Hepatocyte (in vitro differentiated cells): ENCODE measurements at regions not wholly inside any gene's neighbourhood (a gene's known extent, or its start where the extent isn't known, plus 50 kb on each side); places are given as distances from the start of the nearest gene placed in this dataset.

Source experiments
- DNase-seq: peaks from one replicate; pipeline ENCODE4 v3.0.0-alpha.2; 2016; ENCODE audit warnings: low spot score
- H2AFZ ChIP-seq: fragments of 200-600 bp; sonication (generic); 2 replicates; pipeline ENCODE4 v1.6.0; 2016; ENCODE audit warnings: antibody characterized with exemption, mild to moderate bottlenecking
- H3K27ac ChIP-seq: fragments of 200-600 bp; sonication (generic); 2 replicates; pipeline ENCODE4 v1.5.1; 2016; ENCODE audit warnings: mild to moderate bottlenecking
- H3K27me3 ChIP-seq: fragments of 200-600 bp; sonication (generic); 2 replicates; pipeline ENCODE4 v1.6.1; 2016
- H3K36me3 ChIP-seq: fragments of 200-600 bp; sonication (generic); replicated peaks from 2 replicates; pipeline ENCODE4 v1.5.1; 2016; ENCODE audit warnings: low read depth; ENCODE audit not compliant: insufficient read depth
- H3K4me1 ChIP-seq: fragments of 200-600 bp; sonication (generic); 2 replicates; pipeline ENCODE4 v1.5.1; 2016; ENCODE audit warnings: mild to moderate bottlenecking, moderate library complexity; ENCODE audit not compliant: insufficient read depth
- H3K4me2 ChIP-seq: fragments of 200-600 bp; sonication (generic); 2 replicates; pipeline ENCODE4 v1.6.0; 2016
- H3K4me3 ChIP-seq: fragments of 200-600 bp; sonication (generic); 2 replicates; pipeline ENCODE4 v1.5.1; 2016; ENCODE audit warnings: mild to moderate bottlenecking
- H3K79me2 ChIP-seq: fragments of 200-600 bp; sonication (generic); 2 replicates; pipeline ENCODE4 v1.6.0; 2017; ENCODE audit warnings: mild to moderate bottlenecking
- H3K9me2 ChIP-seq: fragments of 200-600 bp; sonication (generic); replicated peaks from 2 replicates; pipeline ENCODE4 v1.6.0; 2017; ENCODE audit warnings: mild to moderate bottlenecking; ENCODE audit not compliant: insufficient read depth
- H3K9me3 ChIP-seq: fragments of 200-600 bp; sonication (generic); 2 replicates; pipeline ENCODE4 v1.5.1; 2016; ENCODE audit warnings: low read depth, mild to moderate bottlenecking
- H4K20me1 ChIP-seq: fragments of 200-600 bp; sonication (generic); 2 replicates; pipeline ENCODE4 v1.6.0; 2016; ENCODE audit warnings: mild to moderate bottlenecking; ENCODE audit not compliant: insufficient read depth, poor library complexity, severe bottlenecking
- CTCF ChIP-seq: fragments of 200-600 bp; sonication (generic); IDR thresholded peaks from 2 replicates; pipeline ENCODE4 v1.5.1; 2016; ENCODE audit warnings: antibody characterized with exemption, mild to moderate bottlenecking; ENCODE audit not compliant: poor library complexity
- EZH2 ChIP-seq: fragments of 200-600 bp; sonication (generic); IDR thresholded peaks from 2 replicates; pipeline ENCODE4 v1.6.1; 2016; ENCODE audit warnings: antibody characterized with exemption, mild to moderate bottlenecking, borderline replicate concordance
- EZH2phosphoT487 ChIP-seq: fragments of 200-600 bp; sonication (generic); IDR thresholded peaks from one replicate; pipeline ENCODE4 v1.6.1; 2018; ENCODE audit warnings: antibody characterized with exemption, mild to moderate bottlenecking, low read depth, moderate library complexity; ENCODE audit not compliant: unreplicated experiment, severe bottlenecking
- WGBS: methylation state at CpG from one replicate; pipeline ENCODE4 v1.1.6; 2016; ENCODE audit warnings: low lambda C conversion rate; ENCODE audit errors: missing lambda C conversion rate; 5-methylcytosine and 5-hydroxymethylcytosine counted together

GRCh38 chr6:98516866-98517265 lies 317.5 kb upstream of the POU3F2 start:
- no peaks in the 10 kb centered on the region for H3K27me3 ChIP-seq
- no peaks in the 10 kb centered on the region for H3K36me3 ChIP-seq
- WGBS = 38% methylated on average over 4 of the region's 4 CpGs
- no peak overlapping the region for H3K27ac ChIP-seq
- H3K79me2 ChIP-seq = no peaks in the 10 kb centered on the region
- H2AFZ ChIP-seq = no peak overlapping the region
- H3K4me3 ChIP-seq = no peak overlapping the region
- H3K9me3 ChIP-seq = no peaks in the 10 kb centered on the region
- H4K20me1 ChIP-seq = no peaks in the 10 kb centered on the region
- H3K4me2 ChIP-seq = no peak overlapping the region
- no peaks in the 10 kb centered on the region for H3K4me1 ChIP-seq
- TF ChIP-seq EZH2phosphoT487 (no peak), EZH2 (no peak), CTCF (no peak)
- DNase-seq = no peak
- H3K9me2 ChIP-seq = no peaks in the 10 kb centered on the region

- Histone ChIP-seq H4K20me1 (no peaks in the 10 kb centered on the region), H3K9me2 (no peaks in the 10 kb centered on the region), H2AFZ (no peak overlapping the region), H3K36me3 (no peaks in the 10 kb centered on the region), H3K9me3 (no peaks in the 10 kb centered on the region), H3K4me1 (no peaks in the 10 kb centered on the region), H3K4me3 (no peak overlapping the region), H3K4me2 (no peak overlapping the region), H3K27me3 (no peaks in the 10 kb centered on the region), H3K27ac (no peak overlapping the region), H3K79me2 (no peaks in the 10 kb centered on the region)
- no peak for DNase-seq
- TF ChIP-seq EZH2 (no peak), EZH2phosphoT487 (no peak), CTCF (no peak)
- WGBS = 19% methylated on average over 3 of the region's 3 CpGs
These were observed 308.5 kb upstream of the POU3F2 start for GRCh38 chr6:98525860-98526259.

GRCh38 chr6:98526465-98526864 lies 307.9 kb upstream of the POU3F2 start:
- no peak overlapping the region for H3K4me2 ChIP-seq
- H3K36me3 ChIP-seq = no peaks in the 10 kb centered on the region
- 33% methylated on average over 5 of the region's 5 CpGs for WGBS
- no peak overlapping the region for H3K4me3 ChIP-seq
- no peak for DNase-seq
- no peak overlapping the region for H2AFZ ChIP-seq
- no peaks in the 10 kb centered on the region for H3K9me2 ChIP-seq
- no peaks in the 10 kb centered on the region for H3K79me2 ChIP-seq
- H3K4me1 ChIP-seq = no peaks in the 10 kb centered on the region
- no peaks in the 10 kb centered on the region for H4K20me1 ChIP-seq
- no peak for TF ChIP-seq CTCF
- TF ChIP-seq EZH2 = no peak
- no peak for TF ChIP-seq EZH2phosphoT487
- H3K9me3 ChIP-seq = no peaks in the 10 kb centered on the region
- no peak overlapping the region for H3K27ac ChIP-seq
- no peaks in the 10 kb centered on the region for H3K27me3 ChIP-seq

- Histone ChIP-seq H3K27me3 (no peaks in the 10 kb centered on the region), H3K27ac (no peak overlapping the region), H3K36me3 (no peaks in the 10 kb centered on the region), H3K79me2 (no peaks in the 10 kb centered on the region), H3K4me3 (no peak overlapping the region), H3K4me2 (no peak overlapping the region), H3K9me2 (no peaks in the 10 kb centered on the region), H2AFZ (no peak overlapping the region), H4K20me1 (no peaks in the 10 kb centered on the region), H3K4me1 (no peaks in the 10 kb centered on the region), H3K9me3 (no peaks in the 10 kb centered on the region)
- no peak for DNase-seq
- WGBS = 88% methylated on average over 9 of the region's 9 CpGs
- TF ChIP-seq CTCF = no peak
- no peak for TF ChIP-seq EZH2phosphoT487
- TF ChIP-seq EZH2 = no peak
These were observed 305.0 kb upstream of the POU3F2 start for GRCh38 chr6:98529364-98529763.
